ENCODE measurements at regions not wholly inside any gene's neighbourhood (a gene's known extent, or its start where the extent isn't known, plus 50 kb on each side); places are given as distances from the start of the nearest gene placed in this dataset.

- no peak for TF ChIP-seq EZH2 (IDR thresholded peaks at IDR 0.05; ENCODE audit: low read length, missing control alignments)
- no peak for TF ChIP-seq CTCF (conservative IDR thresholded peaks at IDR 0.05 in 1 of 2, IDR thresholded peaks at IDR 0.05 in 1 of 2; ENCODE audit: low read depth in 1 of 2, low read length in 2 of 2)
Observed at GRCh38 chr5:39584927-39585326, 160.1 kb upstream of the DAB2 start.

Data from fibroblast of lung (primary cell).